Nephron progenitor cell (in vitro differentiated cells): ENCODE measurements at regions not wholly inside any gene's neighbourhood (a gene's known extent, or its start where the extent isn't known, plus 50 kb on each side); places are given as distances from the start of the nearest gene placed in this dataset.

Experiments used
- DNase-seq: peaks from one replicate; pipeline ENCODE4 v3.0.0; 2021
- H3K27ac Mint-ChIP-seq: 2 replicates; pipeline ENCODE4 v1.8.0; 2021; ENCODE audit warnings: mild to moderate bottlenecking, moderate library complexity, mixed read lengths
- H3K27me3 Mint-ChIP-seq: 2 replicates; pipeline ENCODE4 v1.8.0; 2021; ENCODE audit warnings: mild to moderate bottlenecking, low read depth, mixed read lengths; ENCODE audit not compliant: poor library complexity
- H3K36me3 Mint-ChIP-seq: 2 replicates; pipeline ENCODE4 v1.8.0; 2021; ENCODE audit warnings: low read depth, mixed read lengths
- H3K4me1 Mint-ChIP-seq: 2 replicates; pipeline ENCODE4 v1.8.0; 2021; ENCODE audit warnings: mixed read lengths
- H3K4me3 Mint-ChIP-seq: 2 replicates; pipeline ENCODE4 v1.8.0; 2021; ENCODE audit warnings: mild to moderate bottlenecking, moderate library complexity, mixed read lengths
- H3K9me3 Mint-ChIP-seq: 2 replicates; pipeline ENCODE4 v1.8.0; 2021; ENCODE audit warnings: mild to moderate bottlenecking, moderate library complexity, mixed read lengths
- CTCF ChIP-seq: fragments of 200-600 bp; sonication (generic); IDR thresholded peaks from 2 replicates; pipeline ENCODE4 v1.5.0; 2021; ENCODE audit warnings: antibody characterized with exemption

- no peak for DNase-seq
- no peaks in the 10 kb centered on the region for H3K27me3 Mint-ChIP-seq
- no peak overlapping the region for H3K27ac Mint-ChIP-seq
- no peak overlapping the region for H3K4me3 Mint-ChIP-seq
- H3K9me3 Mint-ChIP-seq, result peaks cover 12% of the 10 kb centered on the region
- peaks cover 12% of the 10 kb centered on the region for H3K36me3 Mint-ChIP-seq
- no peaks in the 10 kb centered on the region for H3K4me1 Mint-ChIP-seq
- no peak for TF ChIP-seq CTCF
Measured at GRCh38 chr11:92511522-92512203, 287.0 kb downstream of the FAT3 start.

- Mint-ChIP-seq H3K36me3 (peaks cover 16% of the 10 kb centered on the region), H3K9me3 (peaks cover 17% of the 10 kb centered on the region), H3K4me3 (no peak overlapping the region), H3K27me3 (no peaks in the 10 kb centered on the region), H3K4me1 (no peaks in the 10 kb centered on the region), H3K27ac (no peak overlapping the region)
- TF ChIP-seq CTCF, result no peak
- no peak for DNase-seq
Measured at GRCh38 chr11:92512204-92512569, 287.6 kb downstream of the FAT3 start.

- Mint-ChIP-seq H3K27me3 (peaks cover 5% of the 10 kb centered on the region), H3K9me3 (no peaks in the 10 kb centered on the region), H3K36me3 (peaks cover 35% of the 10 kb centered on the region), H3K4me1 (peaks cover 11% of the 10 kb centered on the region), H3K27ac (no peak overlapping the region), H3K4me3 (no peak overlapping the region)
- TF ChIP-seq CTCF, result no peak
- no peak for DNase-seq
Measured at GRCh38 chr11:92523611-92524010, 299.0 kb downstream of the FAT3 start.

GRCh38 chr11:92524542-92524941, 299.9 kb downstream of the FAT3 start:
- TF ChIP-seq CTCF, result no peak
- H3K9me3 Mint-ChIP-seq, result no peaks in the 10 kb centered on the region

GRCh38 chr11:92527467-92527866, 302.8 kb downstream of the FAT3 start:
- Mint-ChIP-seq H3K27me3 (peaks cover 5% of the 10 kb centered on the region), H3K4me1 (peaks cover 11% of the 10 kb centered on the region), H3K27ac (no peak overlapping the region), H3K36me3 (peaks cover 35% of the 10 kb centered on the region), H3K4me3 (no peak overlapping the region), H3K9me3 (no peaks in the 10 kb centered on the region)
- TF ChIP-seq CTCF, result no peak
- DNase-seq, result no peak

More at GRCh38 chr11:92524542-92524941, 299.9 kb downstream of the FAT3 start:
- Mint-ChIP-seq H3K27me3 (peaks cover 5% of the 10 kb centered on the region), H3K4me1 (peaks cover 11% of the 10 kb centered on the region), H3K36me3 (peaks cover 35% of the 10 kb centered on the region), H3K27ac (no peak overlapping the region), H3K4me3 (no peak overlapping the region)
- no peak for DNase-seq

- no peak for TF ChIP-seq CTCF
- Mint-ChIP-seq H3K4me1 (peaks cover 11% of the 10 kb centered on the region), H3K27ac (no peak overlapping the region), H3K9me3 (no peaks in the 10 kb centered on the region), H3K27me3 (peaks cover under 1% of the 10 kb centered on the region), H3K4me3 (no peak overlapping the region), H3K36me3 (peaks cover 35% of the 10 kb centered on the region)
- no peak for DNase-seq
Measured at GRCh38 chr11:92528001-92528400, 303.4 kb downstream of the FAT3 start.
